ENCODE measurements at regions not wholly inside any gene's neighbourhood (a gene's known extent, or its start where the extent isn't known, plus 50 kb on each side); places are given as distances from the start of the nearest gene placed in this dataset.

DNA sequence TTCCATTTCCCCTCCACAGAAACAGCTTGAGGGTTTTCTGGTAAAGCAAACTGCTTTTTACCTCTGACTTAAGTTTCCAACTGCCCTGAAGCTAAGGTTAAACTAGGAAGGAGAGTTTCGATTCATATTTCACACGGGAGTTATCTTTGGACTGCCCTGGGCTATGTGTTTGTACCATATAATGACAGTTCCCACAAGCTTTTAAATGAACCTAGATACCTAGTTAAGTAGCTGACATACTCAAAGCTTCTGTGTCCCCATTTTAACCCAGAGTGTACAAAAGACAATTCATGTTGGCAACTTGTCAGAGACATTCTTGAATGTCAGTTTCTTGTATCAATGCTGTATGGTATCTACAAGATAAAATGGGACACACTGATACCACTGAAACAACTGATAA, 1296.6 kb upstream of the IGFBP7 start:
- TF ChIP-seq, protein P1, sequence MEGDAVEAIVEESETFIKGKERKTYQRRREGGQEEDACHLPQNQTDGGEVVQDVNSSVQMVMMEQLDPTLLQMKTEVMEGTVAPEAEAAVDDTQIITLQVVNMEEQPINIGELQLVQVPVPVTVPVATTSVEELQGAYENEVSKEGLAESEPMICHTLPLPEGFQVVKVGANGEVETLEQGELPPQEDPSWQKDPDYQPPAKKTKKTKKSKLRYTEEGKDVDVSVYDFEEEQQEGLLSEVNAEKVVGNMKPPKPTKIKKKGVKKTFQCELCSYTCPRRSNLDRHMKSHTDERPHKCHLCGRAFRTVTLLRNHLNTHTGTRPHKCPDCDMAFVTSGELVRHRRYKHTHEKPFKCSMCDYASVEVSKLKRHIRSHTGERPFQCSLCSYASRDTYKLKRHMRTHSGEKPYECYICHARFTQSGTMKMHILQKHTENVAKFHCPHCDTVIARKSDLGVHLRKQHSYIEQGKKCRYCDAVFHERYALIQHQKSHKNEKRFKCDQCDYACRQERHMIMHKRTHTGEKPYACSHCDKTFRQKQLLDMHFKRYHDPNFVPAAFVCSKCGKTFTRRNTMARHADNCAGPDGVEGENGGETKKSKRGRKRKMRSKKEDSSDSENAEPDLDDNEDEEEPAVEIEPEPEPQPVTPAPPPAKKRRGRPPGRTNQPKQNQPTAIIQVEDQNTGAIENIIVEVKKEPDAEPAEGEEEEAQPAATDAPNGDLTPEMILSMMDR (IDR thresholded peaks at IDR 0.05; ENCODE audit: low read depth, low read length), result no peak
- H3K4me3 ChIP-seq (ENCODE audit: low read depth, low read length), result no peak overlapping the region

DNA sequence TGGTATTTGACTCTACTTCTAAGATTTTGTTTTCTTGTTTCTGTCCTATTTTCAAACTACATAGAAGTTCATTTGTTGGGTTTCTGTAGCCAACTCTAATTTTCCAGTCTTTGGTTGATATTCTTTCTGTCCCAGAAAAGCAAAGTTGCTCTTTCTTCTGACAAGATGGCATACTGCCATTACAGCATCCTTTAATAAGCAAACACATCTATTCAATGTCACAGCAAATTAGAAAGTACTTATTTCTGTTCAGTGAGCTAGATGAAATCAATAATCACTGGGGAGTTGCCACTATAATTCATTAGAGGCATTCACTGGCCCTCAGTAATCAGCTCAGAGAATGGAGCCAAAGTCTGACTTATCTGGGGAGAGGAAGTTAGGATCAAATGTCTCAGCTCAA, 1258.0 kb upstream of the IGFBP7 start:
- TF ChIP-seq, protein P1 (IDR thresholded peaks at IDR 0.05; ENCODE audit: low read depth, low read length), result no peak
- no peak overlapping the region for H3K4me3 ChIP-seq (ENCODE audit: low read depth, low read length)

DNA sequence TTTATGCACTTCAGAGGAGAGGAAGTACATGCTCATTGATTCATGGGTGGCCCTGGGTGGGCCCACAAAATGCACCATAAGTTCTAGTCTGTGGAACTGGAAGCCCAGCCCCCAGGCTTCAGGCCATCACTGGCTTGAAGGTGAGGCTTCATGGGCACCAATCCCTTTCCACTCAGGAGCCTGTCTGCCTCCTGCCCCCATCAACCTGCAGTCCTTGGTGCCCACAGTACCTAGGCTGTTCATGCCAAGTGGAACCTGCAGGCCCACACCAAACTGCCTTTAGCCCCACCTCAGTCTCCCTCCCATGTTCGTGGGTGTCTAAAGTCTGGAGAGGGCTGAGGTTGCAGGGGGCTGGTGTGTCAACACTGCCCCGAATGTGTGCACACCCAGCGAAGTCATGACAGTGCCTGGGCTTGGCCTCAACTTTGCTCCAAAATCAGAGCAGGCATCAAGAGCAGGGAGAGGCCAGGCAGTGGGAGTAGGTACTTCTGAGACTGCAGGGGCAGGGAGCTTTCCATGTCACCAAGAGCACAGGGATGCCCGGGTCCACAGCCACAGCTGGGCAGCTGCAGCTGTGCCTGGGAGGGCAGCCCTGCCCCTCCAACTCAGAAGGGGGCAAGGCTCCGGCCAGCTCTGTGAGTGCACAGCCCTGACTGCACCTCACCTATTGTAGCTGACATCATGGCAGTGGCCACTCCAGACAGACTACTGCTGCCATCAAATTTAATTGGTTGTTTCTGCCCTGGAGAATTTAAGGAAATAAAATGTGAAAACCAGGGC, 1250.4 kb upstream of the IGFBP7 start:
- no peak overlapping the region for H3K4me3 ChIP-seq (ENCODE audit: low read depth, low read length)
- TF ChIP-seq, protein P1 (IDR thresholded peaks at IDR 0.05; ENCODE audit: low read depth, low read length), result no peak

DNA sequence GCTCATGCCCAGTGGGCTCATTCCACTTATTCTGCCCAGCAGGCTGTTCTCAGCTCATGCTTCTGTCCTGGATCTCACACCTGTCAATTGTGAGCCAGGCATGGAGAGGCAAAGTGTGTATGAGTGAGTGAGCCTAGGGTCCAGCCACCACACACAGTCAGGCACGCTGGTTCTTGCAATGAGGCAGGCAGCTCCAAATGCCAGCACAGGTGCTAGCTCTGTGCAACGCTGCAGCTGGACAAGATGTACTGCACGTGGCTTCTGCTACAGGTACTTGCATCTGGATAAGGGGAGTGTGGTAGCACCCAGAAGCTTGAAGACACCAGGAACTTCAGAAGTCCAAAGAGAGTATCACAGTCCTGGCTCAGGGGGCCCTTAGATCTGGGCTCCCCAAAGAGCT, 1249.4 kb upstream of the IGFBP7 start:
- TF ChIP-seq, protein P1 (IDR thresholded peaks at IDR 0.05; ENCODE audit: low read depth, low read length), result no peak

DNA sequence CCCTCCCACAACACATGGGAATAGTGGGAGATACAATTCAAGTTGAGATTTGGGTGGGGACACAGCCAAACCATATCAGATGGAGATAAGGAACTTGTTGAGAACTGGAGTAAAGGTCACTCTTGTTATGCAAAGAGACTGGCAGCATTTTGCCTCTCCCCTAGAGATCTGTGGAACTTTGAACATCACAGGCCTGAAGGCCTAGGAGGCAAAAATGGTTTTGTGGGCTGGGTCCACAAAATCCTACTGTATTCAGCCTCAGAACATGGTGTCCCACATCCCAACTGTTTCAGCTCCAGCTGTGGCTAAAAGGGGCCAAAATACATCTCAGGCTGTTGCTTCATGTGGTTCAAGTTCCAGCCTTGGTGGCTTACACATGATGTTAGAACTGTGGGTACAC, 1247.8 kb upstream of the IGFBP7 start:
- TF ChIP-seq, protein P1 (IDR thresholded peaks at IDR 0.05; ENCODE audit: low read depth, low read length), result no peak
- H3K4me3 ChIP-seq (ENCODE audit: low read depth, low read length), result no peak overlapping the region

More for the DNA sequence above, 1249.4 kb upstream of the IGFBP7 start:
- no peak overlapping the region for H3K4me3 ChIP-seq (ENCODE audit: low read depth, low read length)

DNA sequence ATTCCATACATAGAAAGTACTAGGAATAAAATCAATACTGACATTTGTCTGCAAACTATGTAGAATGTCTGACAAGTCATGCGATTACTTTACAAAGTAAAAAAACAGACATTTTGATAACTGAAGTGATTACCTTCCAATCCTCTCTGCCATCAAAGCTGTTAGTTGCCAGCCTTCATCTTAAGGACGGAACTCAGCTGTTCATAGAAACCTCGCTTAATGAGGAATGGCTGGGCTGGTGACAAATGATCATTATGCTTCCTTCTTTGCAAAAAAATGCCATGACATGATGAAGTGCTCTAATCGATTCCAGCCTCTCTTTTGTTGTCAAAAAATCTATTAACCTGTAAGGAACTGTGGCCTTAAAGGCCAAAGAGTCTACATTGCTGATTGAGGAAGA, 1214.9 kb upstream of the IGFBP7 start:
- no peak overlapping the region for H3K4me3 ChIP-seq (ENCODE audit: low read depth, low read length)
- TF ChIP-seq, protein P1 (IDR thresholded peaks at IDR 0.05; ENCODE audit: low read depth, low read length), result no peak

DNA sequence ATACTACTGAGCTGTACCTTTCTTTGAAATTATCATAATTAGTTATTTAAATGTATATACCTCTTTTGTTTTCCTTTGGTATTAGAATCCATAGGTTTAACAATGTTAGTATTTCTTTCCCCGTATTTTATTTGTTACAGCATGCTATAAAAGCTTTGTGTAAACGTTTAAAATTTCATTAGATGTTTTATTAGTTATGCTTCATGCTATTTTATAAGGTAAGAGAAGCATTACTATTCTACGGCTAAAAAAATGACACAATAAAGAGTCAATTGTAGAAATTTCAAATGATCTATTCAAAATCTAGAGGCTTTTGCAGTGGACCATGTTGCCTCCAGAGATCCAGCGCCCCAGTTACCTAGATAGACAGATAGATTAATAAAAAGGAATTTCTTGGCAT, 1203.3 kb upstream of the IGFBP7 start:
- TF ChIP-seq, protein P1 (IDR thresholded peaks at IDR 0.05; ENCODE audit: low read depth, low read length), result no peak
- H3K4me3 ChIP-seq (ENCODE audit: low read depth, low read length), result no peak overlapping the region

Measured in WI38 (cell line).